Stimulated activated CD8-positive, alpha-beta memory T cell treated with anti-CD3 and anti-CD28 coated beads, Interleukin-7, amount 100 ng/mL, for 24 hours (primary cell): ENCODE measurements at regions not wholly inside any gene's neighbourhood (a gene's known extent, or its start where the extent isn't known, plus 50 kb on each side); places are given as distances from the start of the nearest gene placed in this dataset.

ENCODE experiments used
- DNase-seq: peaks from one replicate; pipeline ENCODE4 v3.0.0-alpha.2; 2020; ENCODE audit warnings: low read depth

DNA sequence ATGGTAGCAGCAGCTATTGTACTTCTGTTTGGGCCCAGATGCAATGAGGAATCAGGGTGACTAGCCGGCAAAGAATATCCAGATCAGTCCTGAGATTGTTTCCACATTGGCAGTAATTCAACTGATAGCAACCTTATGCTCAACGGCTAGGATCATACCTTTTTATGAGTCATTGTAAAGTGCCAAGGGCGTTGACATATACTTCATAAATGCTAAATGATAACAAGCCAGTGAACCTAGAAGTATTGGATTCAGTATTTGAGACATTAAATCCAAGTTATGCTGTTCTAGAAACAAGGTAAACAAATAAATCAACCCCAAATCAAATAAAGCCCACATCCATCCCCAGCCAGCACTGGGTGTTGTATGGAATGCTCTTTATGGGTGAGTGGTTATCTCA lies 207.1 kb upstream of the ZFHX3 start:
- DNase-seq, result no peak

DNA sequence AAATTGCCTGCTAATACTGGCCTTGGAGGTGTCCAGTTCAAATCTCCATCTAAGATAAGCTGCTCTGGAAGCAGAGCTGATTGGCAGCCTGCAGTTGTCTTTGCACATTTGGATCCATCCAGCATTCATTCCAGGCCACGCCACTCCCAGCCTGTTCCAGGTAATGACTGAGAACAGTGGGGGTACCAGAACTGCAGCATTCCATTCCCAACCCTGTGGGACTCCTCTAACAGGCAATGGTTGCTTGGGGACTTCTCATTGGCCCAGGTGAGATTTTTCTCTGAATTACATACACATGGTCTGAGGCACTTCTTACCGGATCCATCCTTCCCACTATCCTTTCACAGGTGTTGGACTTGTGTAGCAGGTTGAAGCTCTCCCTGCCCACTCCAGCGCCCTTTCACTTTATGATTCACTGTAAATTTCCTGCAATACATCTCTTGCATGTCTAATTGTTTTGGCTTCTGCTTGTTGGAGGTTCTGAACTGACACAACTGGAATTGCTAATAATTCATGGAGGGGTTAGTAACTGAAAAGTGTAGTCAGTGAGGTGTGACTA lies 206.1 kb upstream of the ZFHX3 start:
- DNase-seq, result no peak

DNA sequence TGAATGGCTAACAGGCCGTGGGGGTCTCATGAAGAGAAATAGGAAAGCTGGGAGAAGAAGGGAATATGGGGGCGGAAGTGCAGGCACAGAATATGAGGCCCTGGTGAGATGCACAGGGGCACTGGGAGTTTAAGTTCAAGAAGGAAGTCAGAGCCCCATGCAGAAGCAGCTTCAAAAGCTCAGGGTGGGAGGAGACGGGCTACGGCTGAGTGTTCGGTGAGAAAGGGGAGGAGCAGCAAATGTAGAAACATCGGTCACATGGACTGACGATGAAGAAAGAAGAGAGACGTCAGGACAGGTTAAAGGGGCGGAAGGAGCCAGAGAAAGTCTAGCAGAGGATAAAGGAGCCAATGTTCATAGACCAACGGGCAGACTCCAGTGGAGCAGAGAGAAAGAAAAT lies 204.5 kb upstream of the ZFHX3 start:
- DNase-seq, result no peak

DNA sequence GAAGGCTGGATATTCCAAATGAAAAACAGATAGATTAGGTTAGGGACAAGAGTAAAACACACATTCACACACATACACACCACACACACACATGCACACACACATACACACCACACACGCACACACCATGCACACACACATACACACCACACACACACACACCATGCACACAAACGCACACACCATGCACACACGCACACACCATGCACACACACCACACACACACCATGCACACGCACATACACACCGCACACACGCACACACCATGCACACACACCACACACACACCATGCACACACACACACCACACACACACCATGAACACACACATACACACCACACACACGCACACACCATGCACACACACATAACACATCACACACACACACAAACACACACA lies 203.7 kb upstream of the ZFHX3 start:
- no peak for DNase-seq

DNA sequence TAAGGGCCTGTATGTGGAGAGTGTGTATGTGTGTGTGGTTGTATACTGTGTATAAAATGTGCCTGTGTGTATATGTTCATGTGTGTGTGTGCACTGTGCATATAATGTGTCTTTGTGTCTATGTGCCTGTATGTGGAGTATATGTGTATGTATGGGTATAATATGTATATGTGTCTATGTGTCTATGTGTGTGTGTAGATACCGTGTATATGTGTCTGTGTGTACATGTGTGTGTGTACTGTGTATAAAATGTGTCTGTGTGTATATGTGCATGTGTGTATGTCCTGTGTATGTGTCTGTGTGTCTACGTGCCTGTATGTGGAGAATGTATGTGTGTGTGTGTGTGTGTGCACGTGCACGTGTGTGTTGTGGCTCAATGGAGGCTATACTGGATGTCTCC lies 200.4 kb upstream of the ZFHX3 start:
- no peak for DNase-seq

DNA sequence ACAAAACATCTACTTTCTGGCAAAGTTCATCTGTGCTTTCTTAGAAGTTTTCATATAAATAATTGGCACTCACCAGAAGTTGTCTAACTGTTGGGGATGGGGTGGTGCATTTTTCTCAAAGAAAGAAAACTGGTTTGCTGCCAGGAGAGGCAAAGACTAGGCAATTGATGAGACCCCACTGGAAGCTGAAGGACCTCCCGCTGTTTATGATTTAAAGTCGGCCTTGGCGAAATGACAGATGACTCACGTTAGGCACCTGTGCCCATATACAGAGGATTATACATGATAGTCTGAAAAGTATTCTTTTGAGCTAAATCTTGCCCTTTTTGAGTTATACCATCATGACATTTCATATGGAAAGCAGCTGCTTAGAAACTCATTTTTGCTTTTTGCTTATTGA lies 193.0 kb upstream of the ZFHX3 start:
- DNase-seq, result no peak

DNA sequence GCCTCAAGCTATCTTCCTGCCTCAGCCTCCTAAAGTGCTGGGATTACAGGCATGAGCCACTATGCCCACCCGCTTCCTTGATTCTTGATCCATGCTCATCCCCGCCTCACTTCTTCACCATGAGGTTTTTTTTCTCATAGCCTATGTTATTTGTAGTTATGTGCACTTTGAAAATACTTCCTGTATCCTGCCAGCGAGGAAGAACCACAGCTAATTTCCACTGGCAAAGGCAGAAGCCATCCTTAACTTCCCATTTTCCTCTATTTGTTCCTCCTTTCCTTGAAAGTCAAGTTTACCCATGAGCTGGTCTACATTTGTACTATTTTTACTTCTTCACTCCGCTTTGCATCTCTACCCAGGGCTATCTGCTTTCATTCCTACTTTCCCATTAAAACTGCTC lies 189.7 kb upstream of the ZFHX3 start:
- DNase-seq, result no peak

DNA sequence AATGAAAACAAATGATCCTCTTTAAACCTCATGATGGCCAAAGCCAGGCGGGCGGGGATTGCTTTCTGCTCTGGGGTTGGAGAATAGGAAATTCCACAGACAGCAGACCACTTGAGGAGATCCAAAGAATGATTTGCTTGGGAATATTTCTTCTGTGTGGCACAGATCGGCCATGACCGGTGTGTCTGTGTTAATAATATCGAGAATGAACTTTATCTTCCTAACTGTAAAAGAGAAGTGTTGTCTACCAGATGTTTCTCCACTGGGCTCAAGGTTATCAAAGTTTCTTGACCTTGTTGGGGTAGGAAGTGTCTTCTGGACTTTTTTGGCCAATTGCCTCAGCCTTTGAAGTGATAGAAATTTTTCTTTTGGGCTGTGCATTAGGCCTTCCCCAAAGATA lies 186.6 kb upstream of the ZFHX3 start:
- no peak for DNase-seq

DNA sequence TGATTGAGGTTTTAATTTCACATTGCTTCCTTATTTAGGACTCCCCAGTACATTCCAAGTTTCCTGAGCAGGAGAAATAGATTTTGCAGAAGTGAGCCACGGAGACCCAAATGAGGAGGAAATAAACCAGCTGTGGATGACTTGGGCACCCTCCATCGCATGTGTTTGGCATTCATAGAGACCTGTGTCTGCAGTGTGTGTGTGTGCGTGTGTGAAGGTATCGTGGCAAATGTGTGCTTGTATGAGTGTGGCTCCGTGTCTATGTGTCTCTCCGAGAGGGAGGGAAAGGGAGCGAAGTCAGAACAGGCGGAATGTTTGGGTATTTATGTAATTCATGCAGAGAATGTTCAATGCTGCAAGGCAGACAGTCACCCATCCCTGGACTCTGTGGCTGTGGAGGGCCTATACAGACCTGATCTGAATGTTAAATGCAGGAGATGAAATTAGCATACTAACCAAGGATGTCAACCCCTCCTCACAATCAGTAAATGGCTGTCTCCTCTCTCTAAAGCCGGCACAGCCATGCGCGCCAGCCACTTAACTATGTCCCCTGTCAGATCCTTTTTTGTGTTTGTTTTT lies 186.0 kb upstream of the ZFHX3 start:
- DNase-seq, result no peak

DNA sequence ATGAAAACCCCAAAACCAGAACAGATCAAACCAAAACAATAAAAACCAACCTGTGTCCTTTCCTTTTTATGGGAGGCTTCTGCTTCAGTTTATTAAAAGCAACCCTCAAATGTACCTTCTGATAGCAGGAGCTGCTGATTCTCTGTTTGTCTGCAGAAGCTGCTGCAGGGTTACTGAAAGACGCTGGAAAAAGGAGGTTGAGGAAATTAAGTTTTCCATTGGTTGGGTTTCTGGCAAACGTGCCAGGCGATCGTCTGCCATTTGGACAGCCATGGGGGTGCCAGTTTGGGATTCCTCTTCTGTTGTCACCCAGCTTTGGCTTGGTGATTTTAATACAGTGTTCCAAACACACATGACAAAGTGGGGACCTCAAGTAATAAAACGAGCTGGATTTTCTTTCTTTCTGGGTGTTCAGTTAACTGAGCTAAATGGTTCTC lies 185.4 kb upstream of the ZFHX3 start:
- no peak for DNase-seq

DNA sequence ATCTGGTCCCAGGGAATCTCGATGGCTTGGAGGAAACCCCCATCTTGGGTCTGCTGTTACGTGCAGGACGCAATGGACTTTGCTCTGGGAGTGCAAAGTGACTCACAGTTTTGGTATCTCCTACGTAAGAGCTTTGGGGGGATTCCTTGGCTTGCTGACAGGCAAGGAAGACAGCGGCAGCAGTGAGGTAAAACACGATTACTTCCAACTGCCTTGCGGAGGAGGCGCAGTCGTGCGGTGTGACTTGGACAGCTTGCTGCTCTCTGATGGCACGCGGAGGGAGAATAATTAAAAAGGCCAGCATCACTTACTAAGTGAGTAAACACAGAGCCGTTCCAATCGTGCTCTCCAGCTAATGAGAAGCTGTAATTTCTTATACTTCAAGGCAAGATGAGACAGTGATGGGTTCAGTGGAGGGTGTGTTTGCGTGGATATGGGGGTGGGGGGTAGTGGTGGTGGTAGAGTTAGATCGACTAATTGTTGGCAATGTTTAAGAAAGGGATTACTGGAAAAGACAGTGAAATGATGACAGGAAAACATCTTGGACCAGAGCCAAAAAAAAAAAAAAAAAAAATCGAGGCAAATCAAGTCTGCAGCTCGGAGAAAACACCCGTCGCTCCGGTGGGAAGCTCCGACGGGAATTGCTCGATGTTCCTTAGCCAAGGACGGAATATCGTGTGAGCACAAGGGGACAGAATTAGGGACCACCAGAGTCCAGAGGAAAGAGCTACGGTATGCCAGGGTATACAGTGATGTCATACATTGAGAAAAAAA lies 184.8 kb upstream of the ZFHX3 start:
- no peak for DNase-seq

DNA sequence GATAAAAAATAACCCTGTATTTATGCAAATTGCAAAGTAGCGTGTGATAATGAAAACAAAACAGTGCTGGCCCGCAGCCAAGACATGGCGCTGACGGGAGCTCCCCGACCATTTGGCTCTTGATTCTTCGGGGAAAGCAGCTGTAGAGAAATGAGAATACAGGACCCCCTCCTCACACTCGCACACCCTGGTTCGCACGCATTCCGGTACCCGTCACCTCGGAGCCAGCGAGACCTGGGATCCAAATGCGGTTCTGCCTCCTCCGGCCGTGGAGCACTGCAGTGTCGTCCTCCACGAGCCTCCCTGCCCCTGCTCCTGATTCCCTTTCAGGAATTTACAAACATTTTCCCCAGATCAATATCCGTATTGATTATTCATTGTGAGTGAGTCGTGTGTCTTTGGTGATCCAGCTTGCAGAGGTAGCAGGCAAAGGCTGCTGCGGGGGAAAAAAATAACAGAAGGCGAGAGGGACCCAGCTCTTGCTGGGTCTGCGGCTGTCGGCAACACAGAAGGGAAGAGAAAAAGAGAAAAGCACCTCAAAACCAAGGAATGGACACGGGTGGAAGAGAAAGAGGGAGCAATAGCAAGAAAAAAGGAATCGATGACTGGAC lies 184.1 kb upstream of the ZFHX3 start:
- no peak for DNase-seq

DNA sequence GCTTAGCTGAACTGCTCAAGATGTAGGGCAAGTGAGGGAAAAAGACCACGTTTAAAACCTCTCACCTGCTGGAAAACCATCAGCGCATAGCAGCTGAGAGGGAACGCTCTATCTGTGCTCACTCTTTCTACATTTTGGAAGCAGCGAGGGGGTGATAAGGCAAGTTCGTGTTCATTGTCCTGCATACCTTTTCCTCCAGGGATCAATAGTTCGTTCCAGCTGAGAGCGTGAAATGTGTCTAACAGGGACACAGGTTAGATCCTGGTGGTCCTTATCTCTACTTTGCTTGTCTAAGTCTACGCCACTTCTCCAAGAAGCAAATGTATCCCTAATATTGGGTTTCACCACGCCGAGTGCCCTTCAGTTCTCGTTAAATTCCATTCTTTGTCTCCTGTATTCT lies 183.5 kb upstream of the ZFHX3 start:
- DNase-seq, result no peak

DNA sequence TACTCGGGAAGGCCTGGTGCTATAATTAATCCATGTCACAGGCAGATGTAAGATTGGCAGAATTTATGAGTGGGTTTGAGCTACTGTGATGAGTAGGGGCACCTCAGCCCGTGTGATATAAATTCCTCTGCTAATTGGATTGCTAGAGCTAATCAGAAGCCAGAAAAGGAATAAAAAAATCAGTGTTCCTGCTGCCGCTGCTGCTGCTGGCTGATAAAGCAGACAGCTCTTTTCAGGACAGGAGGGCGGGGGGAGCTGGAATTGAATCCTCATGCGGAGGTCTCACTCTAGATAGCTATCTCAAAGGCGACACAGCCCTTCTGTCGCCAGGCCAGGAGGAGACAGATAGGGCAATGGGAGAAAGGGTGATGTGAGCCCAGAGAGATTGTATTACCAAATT lies 182.7 kb upstream of the ZFHX3 start:
- no peak for DNase-seq

DNA sequence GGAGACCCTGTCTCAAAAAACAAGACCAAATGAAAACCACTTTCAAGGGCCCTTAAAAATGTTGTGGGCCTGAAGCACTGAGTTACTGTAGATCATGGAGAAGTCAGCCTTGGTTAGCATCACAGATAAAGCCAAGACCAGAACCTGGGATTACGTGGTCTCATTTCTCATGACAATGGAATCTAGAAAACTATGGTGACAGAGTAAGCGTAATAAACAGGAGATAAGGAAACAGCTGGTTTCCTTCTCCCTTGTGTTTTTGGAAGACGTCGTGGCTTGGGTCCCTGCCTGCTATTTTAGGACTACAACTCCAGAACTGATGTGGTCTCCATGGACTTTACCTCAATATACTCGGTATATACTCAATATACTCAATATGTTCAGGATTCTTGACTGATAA lies 180.7 kb upstream of the ZFHX3 start:
- DNase-seq, result no peak

DNA sequence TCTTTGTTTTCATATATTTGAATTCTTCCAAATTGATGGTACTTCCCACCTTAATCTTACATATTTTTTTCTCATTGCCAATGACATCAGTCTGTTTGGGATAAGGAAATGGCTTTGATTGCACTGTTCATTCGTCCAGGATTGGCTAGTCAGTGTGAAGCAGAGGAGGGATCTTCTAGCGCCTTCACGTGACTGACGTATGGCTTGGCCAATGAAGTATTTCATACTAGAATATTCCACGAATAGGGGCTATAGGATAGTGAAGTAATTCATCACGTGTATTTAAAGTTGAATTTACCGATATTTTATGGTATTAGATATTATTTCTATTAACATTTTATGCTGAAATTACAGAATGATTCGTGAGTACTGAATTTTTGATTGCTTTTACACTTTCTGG lies 178.7 kb upstream of the ZFHX3 start:
- DNase-seq, result no peak

DNA sequence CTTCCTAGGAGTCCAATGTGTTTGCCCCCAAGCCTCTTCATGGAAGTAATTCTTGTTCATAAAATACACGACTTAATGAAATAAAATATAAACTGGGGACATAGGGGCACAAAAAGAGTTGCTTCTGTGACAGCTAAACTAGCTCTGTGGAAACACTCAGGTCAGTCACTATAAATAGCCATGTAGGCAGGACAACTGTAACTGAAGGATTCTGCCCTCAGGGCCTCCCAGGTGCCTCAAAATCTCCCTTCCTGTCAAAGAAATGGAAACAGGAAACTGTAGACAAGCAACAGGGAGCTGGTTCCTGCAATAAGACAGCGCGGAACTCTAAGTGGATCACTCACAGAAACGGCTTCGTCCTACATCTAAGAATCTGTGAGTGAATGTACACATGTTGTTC lies 178.1 kb upstream of the ZFHX3 start:
- no peak for DNase-seq

DNA sequence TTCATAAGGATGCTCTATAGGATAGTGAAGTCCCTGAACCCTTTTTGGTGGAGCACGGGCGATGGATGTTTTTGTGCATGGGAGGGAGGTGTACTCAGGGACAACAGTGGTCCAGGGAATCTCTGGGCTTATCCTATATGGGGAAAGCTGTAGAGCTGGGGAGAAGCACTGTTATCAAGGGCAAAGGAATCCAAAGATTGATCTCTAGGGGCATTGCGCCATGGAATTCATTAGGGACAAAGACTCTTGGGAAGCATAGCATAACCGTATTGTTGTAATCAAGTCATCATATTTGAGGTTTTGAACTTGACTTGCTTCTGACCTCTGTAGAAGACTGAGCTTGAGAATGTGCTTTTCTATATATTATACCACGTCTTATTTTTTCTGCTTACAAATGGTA lies 172.9 kb upstream of the ZFHX3 start:
- no peak for DNase-seq

DNA sequence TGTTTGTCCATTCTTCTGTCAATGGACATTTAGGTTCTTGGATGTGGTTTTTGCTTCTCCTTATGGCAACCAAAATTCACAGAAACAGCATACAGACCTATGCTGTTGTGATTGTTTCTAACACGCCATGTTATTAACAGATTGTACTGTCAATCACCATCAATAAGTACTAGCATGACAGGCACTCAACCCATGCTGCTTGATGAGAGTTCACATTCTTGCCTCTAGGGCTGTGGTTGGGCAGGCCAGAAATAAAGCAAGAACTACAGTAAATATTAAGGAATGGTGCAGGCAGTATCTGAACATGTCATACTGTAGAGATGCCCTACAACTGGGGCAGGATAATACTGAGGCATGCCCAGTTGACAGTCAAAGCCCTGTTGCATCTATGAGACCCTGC lies 171.2 kb upstream of the ZFHX3 start:
- no peak for DNase-seq

DNA sequence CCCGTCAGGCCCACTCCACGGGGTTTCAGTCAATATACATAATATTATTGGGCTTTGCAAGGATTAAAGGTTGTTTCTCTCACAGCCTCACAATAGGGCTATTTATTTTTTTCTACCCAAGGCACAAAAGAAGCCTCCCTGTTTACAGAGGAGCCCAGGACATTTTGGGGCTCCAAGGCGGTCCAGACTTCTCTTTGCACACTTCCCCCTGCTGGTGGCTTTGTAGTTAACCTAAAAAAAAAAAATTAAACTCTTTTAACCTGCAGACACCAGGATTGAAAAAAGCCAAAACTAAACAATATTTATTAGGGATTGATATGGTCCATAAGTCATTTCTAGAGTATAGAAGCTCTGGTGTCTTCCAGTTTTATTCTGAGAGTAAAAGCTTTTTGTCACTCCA lies 169.7 kb upstream of the ZFHX3 start:
- no peak for DNase-seq

DNA sequence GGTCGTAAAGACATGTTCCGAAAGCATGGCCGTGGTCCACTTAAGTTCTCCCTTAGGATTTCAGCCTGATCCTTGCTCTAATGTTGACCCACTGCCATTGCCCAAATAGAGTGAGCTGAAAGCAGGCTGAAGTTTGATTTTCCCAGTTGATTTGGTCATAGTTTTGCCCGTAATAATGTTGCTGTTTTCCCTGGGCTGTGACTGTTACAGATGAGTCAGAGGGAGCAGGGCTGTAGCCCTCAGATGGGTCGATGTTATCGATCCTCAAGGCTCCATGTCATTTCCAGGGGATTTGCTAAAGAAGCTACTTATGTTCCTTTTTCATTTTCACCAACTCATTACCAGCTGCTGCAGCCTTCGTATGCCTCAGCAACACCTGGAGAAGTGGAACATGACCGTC lies 169.0 kb upstream of the ZFHX3 start:
- DNase-seq, result no peak

DNA sequence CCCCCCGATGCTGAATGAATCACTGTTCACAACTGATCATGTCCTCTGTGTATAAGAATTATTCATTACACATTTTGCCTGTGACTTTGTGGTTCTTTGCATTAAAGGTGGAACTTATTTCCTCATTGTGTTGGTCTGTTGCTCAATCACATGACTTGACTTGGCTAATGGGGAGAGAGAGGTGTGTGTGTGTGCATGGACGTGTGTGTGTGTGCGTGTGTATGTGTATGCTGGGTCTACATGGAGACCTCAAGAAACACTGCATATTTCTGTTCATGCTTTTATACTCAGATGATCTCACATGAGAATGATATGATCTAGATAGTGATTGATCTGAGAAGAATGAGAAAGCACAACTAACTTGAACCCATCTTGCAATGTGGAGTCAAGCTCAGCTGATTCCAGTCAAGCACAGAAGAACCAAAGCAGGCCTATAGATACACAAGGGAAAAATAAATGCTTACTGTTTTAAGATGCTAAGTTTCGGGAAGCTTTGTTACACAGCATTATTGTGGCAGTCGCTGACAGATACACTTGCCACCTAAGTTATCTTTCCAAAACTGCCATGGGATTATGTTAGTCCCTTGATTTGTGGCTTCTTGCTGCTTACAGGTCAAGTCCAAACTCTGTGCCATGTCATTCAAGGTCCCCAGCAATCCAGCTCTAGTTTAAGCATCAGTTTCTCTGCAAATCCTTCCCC lies 167.9 kb upstream of the ZFHX3 start:
- DNase-seq, result no peak
